HEK293 (cell line): ENCODE measurements at regions not wholly inside any gene's neighbourhood (a gene's known extent, or its start where the extent isn't known, plus 50 kb on each side); places are given as distances from the start of the nearest gene placed in this dataset.

Source experiments
- AEBP2 ChIP-seq: fragments of 450-650 bp; formaldehyde crosslinking; IDR thresholded peaks from 2 replicates; pipeline ENCODE4 v1.5.1; 2016; ENCODE audit warnings: missing biosample characterization, missing genetic modification characterization, borderline replicate concordance
- ATF2 ChIP-seq: fragments of 450-650 bp; formaldehyde crosslinking; IDR thresholded peaks from 2 replicates; pipeline ENCODE4 v1.5.1; 2016; ENCODE audit warnings: missing biosample characterization, missing genetic modification characterization, low read depth
- BCL6B ChIP-seq: fragments of 450-650 bp; formaldehyde crosslinking; IDR thresholded peaks from 2 replicates; pipeline ENCODE4 v1.5.1; 2017; ENCODE audit warnings: missing biosample characterization, missing genetic modification characterization
- FEZF1 ChIP-seq: fragments of 450-650 bp; formaldehyde crosslinking; IDR thresholded peaks from 2 replicates; pipeline ENCODE4 v1.5.1; 2016; ENCODE audit warnings: missing biosample characterization, missing genetic modification characterization
- GFI1B ChIP-seq: fragments of 450-650 bp; formaldehyde crosslinking; IDR thresholded peaks from 2 replicates; pipeline ENCODE4 v1.5.1; 2016; ENCODE audit warnings: missing biosample characterization, missing genetic modification characterization
- GLIS1 ChIP-seq: fragments of 450-650 bp; formaldehyde crosslinking; IDR thresholded peaks from 2 replicates; pipeline ENCODE4 v1.5.1; 2016; ENCODE audit warnings: missing biosample characterization, missing genetic modification characterization
- GLIS2 ChIP-seq: fragments of 450-650 bp; formaldehyde crosslinking; IDR thresholded peaks from 2 replicates; pipeline ENCODE4 v1.5.1; 2016; ENCODE audit warnings: missing biosample characterization, missing genetic modification characterization
- KLF10 ChIP-seq: fragments of 450-650 bp; IDR thresholded peaks from 2 replicates; pipeline ENCODE4 v1.5.1; 2018; ENCODE audit warnings: missing biosample characterization, mild to moderate bottlenecking, missing genetic modification characterization
- KLF16 ChIP-seq: fragments of 450-650 bp; formaldehyde crosslinking; IDR thresholded peaks from 2 replicates; pipeline ENCODE4 v1.5.1; 2017; ENCODE audit warnings: missing biosample characterization, missing genetic modification characterization
- REST ChIP-seq: fragments of 450-650 bp; formaldehyde crosslinking; IDR thresholded peaks from 2 replicates; pipeline ENCODE4 v1.5.1; 2016; ENCODE audit warnings: missing biosample characterization, missing genetic modification characterization
- SCRT1 ChIP-seq: fragments of 450-650 bp; formaldehyde crosslinking; IDR thresholded peaks from 2 replicates; pipeline ENCODE4 v1.5.1; 2016; ENCODE audit warnings: missing biosample characterization, missing genetic modification characterization, borderline replicate concordance
- SP2 ChIP-seq: fragments of 450-650 bp; formaldehyde crosslinking; IDR thresholded peaks from 2 replicates; pipeline ENCODE4 v1.5.1; 2016; ENCODE audit warnings: missing biosample characterization, missing genetic modification characterization
- SP7 ChIP-seq: fragments of 450-650 bp; formaldehyde crosslinking; IDR thresholded peaks from 2 replicates; pipeline ENCODE4 v1.5.1; 2016; ENCODE audit warnings: missing biosample characterization, missing genetic modification characterization
- YY1 ChIP-seq: fragments of 450-650 bp; formaldehyde crosslinking; IDR thresholded peaks from 2 replicates; pipeline ENCODE4 v1.5.1; 2018; ENCODE audit warnings: missing biosample characterization, missing genetic modification characterization
- ZBTB8A ChIP-seq: fragments of 450-650 bp; formaldehyde crosslinking; IDR thresholded peaks from 2 replicates; pipeline ENCODE4 v1.5.1; 2016; ENCODE audit warnings: missing biosample characterization, missing genetic modification characterization
- ZFP41 ChIP-seq: fragments of 450-650 bp; formaldehyde crosslinking; IDR thresholded peaks from 2 replicates; pipeline ENCODE4 v1.5.1; 2016; ENCODE audit warnings: missing biosample characterization, missing genetic modification characterization, borderline replicate concordance
- ZNF121 ChIP-seq: fragments of 450-650 bp; formaldehyde crosslinking; IDR thresholded peaks from 2 replicates; pipeline ENCODE4 v1.5.1; 2016; ENCODE audit warnings: missing biosample characterization, missing genetic modification characterization
- ZNF16 ChIP-seq: fragments of 450-650 bp; formaldehyde crosslinking; IDR thresholded peaks from 2 replicates; pipeline ENCODE4 v1.5.1; 2016; ENCODE audit warnings: low read depth, missing biosample characterization, missing genetic modification characterization
- ZNF354C ChIP-seq: fragments of 450-650 bp; formaldehyde crosslinking; IDR thresholded peaks from 2 replicates; pipeline ENCODE4 v1.5.1; 2016; ENCODE audit warnings: missing biosample characterization, missing genetic modification characterization, low read depth, borderline replicate concordance
- ZNF398 ChIP-seq: fragments of 450-650 bp; formaldehyde crosslinking; IDR thresholded peaks from 2 replicates; pipeline ENCODE4 v1.5.1; 2017; ENCODE audit warnings: missing biosample characterization, missing genetic modification characterization
- ZNF473 ChIP-seq: fragments of 450-650 bp; formaldehyde crosslinking; IDR thresholded peaks from 2 replicates; pipeline ENCODE4 v1.5.1; 2017; ENCODE audit warnings: missing biosample characterization, missing genetic modification characterization
- ZNF555 ChIP-seq: fragments of 450-650 bp; formaldehyde crosslinking; conservative IDR thresholded peaks from 2 replicates; pipeline ENCODE4 v1.5.1; 2017; ENCODE audit warnings: missing biosample characterization, mild to moderate bottlenecking, missing genetic modification characterization, inconsistent platforms
- ZNF561 ChIP-seq: fragments of 450-650 bp; IDR thresholded peaks from 2 replicates; pipeline ENCODE4 v1.5.1; 2018; ENCODE audit warnings: missing biosample characterization, missing genetic modification characterization, borderline replicate concordance
- ZNF624 ChIP-seq: fragments of 450-650 bp; formaldehyde crosslinking; IDR thresholded peaks from 2 replicates; pipeline ENCODE4 v1.5.1; 2017; ENCODE audit warnings: missing biosample characterization, missing genetic modification characterization
- ZNF654 ChIP-seq: fragments of 450-650 bp; formaldehyde crosslinking; IDR thresholded peaks from 2 replicates; pipeline ENCODE4 v1.5.1; 2016; ENCODE audit warnings: low read depth, missing biosample characterization, missing genetic modification characterization
- ZNF660 ChIP-seq: fragments of 450-650 bp; IDR thresholded peaks from 2 replicates; pipeline ENCODE4 v1.5.1; 2018; ENCODE audit warnings: missing biosample characterization, mild to moderate bottlenecking, missing genetic modification characterization
- ZNF707 ChIP-seq: fragments of 450-650 bp; formaldehyde crosslinking; IDR thresholded peaks from 2 replicates; pipeline ENCODE4 v1.5.1; 2016; ENCODE audit warnings: missing biosample characterization, missing genetic modification characterization
- ZNF785 ChIP-seq: fragments of 450-650 bp; formaldehyde crosslinking; IDR thresholded peaks from 2 replicates; pipeline ENCODE4 v1.5.1; 2016; ENCODE audit warnings: missing biosample characterization, missing genetic modification characterization
- ZSCAN4 ChIP-seq: fragments of 450-650 bp; formaldehyde crosslinking; IDR thresholded peaks from 2 replicates; pipeline ENCODE4 v1.5.1; 2017; ENCODE audit warnings: missing biosample characterization, missing genetic modification characterization

GRCh38 chr7:155961241-155962190 is 149.3 kb upstream of the SHH start (continued):
- peak; percentile 84 for TF ChIP-seq GFI1B (tag by site-specific recombination)
- no peak for TF ChIP-seq ZNF660
- TF ChIP-seq AEBP2: no peak
- TF ChIP-seq BCL6B: no peak
- no peak for TF ChIP-seq ATF2 (tag by site-specific recombination)
- TF ChIP-seq KLF16: no peak
- no peak for TF ChIP-seq ZNF473 (tag by site-specific recombination)
- no peak for TF ChIP-seq ZNF561 (tag by site-specific recombination)
- TF ChIP-seq ZNF707: no peak
- TF ChIP-seq ZNF121 (tag by site-specific recombination): no peak
- peak; percentile 50 for TF ChIP-seq GLIS1 (tag by site-specific recombination)
- TF ChIP-seq ZNF624: no peak
- peak; percentile 40 for TF ChIP-seq SP2 (tag by site-specific recombination)
- TF ChIP-seq ZNF785 (tag by site-specific recombination): no peak
- TF ChIP-seq ZNF555 (tag by site-specific recombination): no peak
- no peak for TF ChIP-seq SCRT1 (tag by site-specific recombination)
- peak; percentile 80 for TF ChIP-seq SP7 (tag by site-specific recombination)
- no peak for TF ChIP-seq ZNF398
- no peak for TF ChIP-seq ZSCAN4 (tag by site-specific recombination)
- no peak for TF ChIP-seq ZFP41 (tag by site-specific recombination)
- no peak for TF ChIP-seq YY1
- TF ChIP-seq KLF10 (tag by site-specific recombination): no peak
- no peak for TF ChIP-seq ZNF16 (tag by site-specific recombination)
- no peak for TF ChIP-seq REST
- no peak; the same call in 1 of the 2 replicates for TF ChIP-seq GLIS2 (tag by site-specific recombination)
- TF ChIP-seq ZBTB8A (tag by site-specific recombination): no peak
- TF ChIP-seq FEZF1 (tag by site-specific recombination): no peak
- TF ChIP-seq ZNF354C (tag by site-specific recombination): no peak
- TF ChIP-seq ZNF654 (tag by site-specific recombination): no peak
